NT2/D1 (cell line): ENCODE measurements at regions not wholly inside any gene's neighbourhood (a gene's known extent, or its start where the extent isn't known, plus 50 kb on each side); places are given as distances from the start of the nearest gene placed in this dataset.

ENCODE experiments used
- SUZ12 ChIP-seq: IDR thresholded peaks from 2 replicates; pipeline ENCODE4 v1.6.1; 2011; ENCODE audit not compliant: insufficient read length, insufficient read depth; ENCODE audit errors: extremely low read depth
- YY1 ChIP-seq: IDR thresholded peaks from 2 replicates; pipeline ENCODE4 v1.6.1; 2011; ENCODE audit not compliant: insufficient read length, insufficient read depth
- ZNF274 ChIP-seq: IDR thresholded peaks from 2 replicates; pipeline ENCODE4 v1.6.1; 2011; ENCODE audit warnings: mild to moderate bottlenecking, low read depth, low read length

GRCh38 chr3:80018375-80018774 is 250.6 kb upstream of the ROBO1 start:
- TF ChIP-seq YY1 (no peak), SUZ12 (no peak), ZNF274 (no peak)
